Activated T-cell treated with anti-CD3 and anti-CD28 coated beads, Interleukin-2, amount 50 U/mL, for 1 hour (primary cell): ENCODE measurements at regions not wholly inside any gene's neighbourhood (a gene's known extent, or its start where the extent isn't known, plus 50 kb on each side); places are given as distances from the start of the nearest gene placed in this dataset.

ENCODE experiments used
- DNase-seq: peaks from one replicate; pipeline ENCODE4 v3.0.0-alpha.2; 2020

GRCh38 chr19:46945694-46946489, 73.7 kb upstream of the NPAS1 start:
- DNase-seq = no peak

DNA sequence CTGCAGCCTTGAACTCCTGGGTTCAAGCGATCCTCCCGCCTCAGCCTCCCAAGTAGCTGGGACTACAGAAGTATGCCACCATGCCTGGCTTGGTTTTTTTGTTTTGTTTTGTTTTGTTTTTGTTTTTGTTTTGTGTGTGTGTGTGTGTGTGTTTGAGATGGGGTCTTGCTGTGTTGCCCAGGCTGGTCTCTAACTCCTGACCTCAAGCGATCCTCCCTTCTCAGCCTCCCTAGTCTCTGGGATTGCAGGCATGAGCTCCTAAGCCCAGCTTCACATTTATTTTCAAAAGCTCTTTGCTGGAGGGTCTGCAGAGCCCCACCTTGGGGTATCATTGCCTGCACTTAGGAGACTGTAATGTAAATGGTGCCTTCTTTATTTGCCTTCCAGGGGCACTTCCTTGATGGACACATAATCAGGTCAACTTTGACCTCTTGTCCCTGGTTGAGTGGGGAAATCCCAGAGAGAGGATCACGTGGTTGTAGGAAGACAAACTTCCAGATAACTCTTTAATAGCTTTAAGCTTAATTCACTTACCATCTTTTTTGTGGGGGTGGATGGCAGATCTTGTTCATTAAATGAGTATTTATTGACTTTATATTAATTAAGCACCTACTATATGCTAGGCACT, 72.9 kb upstream of the NPAS1 start:
- no peak for DNase-seq

DNA sequence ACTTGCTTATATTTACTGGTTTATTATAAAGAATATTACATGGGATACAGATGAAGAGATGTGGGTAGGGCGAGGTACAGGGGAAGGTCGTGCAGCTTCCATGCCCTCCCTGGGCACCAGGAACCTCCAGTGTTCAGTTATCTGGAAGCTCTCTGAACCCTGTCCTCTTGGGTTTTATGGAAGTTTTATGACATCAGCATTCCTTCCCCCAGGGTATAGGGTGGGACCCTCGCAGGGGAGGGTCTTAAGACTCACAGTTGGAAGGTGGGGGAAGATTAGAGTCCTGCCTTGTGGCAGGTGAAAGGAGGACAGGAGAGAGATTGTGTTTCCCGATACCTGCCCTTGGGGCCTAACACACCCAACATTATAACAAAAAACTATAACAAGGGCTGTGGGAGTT, 71.8 kb upstream of the NPAS1 start:
- no peak for DNase-seq

DNA sequence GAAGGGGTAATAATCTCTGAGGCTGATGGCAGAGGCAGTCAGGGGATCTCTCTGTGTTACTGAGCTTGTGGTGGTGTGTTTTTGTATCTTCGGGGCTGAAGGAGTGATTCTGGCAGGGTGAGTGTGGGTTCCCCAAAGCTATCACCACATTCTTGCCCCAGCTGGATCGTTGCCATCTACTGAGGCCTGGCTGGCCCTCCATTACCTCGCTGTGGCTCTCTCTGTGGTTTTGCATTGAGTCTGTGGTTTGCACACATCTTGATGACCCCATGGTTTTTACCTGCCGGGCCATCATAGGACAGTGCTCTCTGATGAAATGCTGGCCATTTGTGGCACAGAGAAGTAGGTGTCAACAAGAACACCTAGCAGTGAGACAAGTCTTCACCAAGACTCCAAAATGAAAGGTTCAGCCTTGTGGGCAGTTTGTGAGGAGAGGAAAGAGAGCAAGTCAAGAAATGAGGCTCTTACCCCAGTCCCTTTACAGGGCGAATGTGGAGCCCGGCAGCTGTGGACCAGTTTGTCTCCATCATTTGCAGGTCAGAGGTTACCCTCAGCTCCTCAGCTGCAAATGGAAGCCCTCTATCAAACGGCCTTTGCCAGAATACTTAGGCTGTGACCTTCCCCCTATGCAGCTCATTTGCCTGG, 69.0 kb upstream of the NPAS1 start:
- DNase-seq = no peak

GRCh38 chr19:46951171-46951986, 68.3 kb upstream of the NPAS1 start:
- DNase-seq = no peak

DNA sequence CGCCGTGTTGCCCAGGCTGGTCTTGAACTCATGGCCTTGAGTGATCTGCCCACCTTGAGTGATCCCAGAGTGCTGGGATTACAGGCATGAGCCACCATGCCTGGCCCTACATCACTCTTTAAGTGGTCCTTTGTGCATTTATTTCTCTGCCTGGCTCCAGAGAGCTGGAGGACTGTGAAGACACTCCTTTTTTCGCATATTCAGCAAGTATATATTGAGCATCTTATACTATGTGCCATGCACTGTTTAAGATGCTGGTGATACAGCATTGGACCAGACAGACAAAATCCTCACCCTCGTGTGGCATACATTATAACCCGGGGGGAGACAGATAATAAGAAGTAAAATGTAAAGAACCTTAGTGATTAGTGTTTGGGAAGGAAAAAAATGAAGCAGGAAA, 66.8 kb upstream of the NPAS1 start:
- no peak for DNase-seq

- no peak for DNase-seq
These were observed 65.6 kb upstream of the NPAS1 start for GRCh38 chr19:46953955-46954501.

- DNase-seq = no peak
These were observed 65.1 kb upstream of the NPAS1 start for GRCh38 chr19:46954502-46954992.

- peak; percentile 33 for DNase-seq
These were observed 64.4 kb upstream of the NPAS1 start for GRCh38 chr19:46954993-46955812.

DNA sequence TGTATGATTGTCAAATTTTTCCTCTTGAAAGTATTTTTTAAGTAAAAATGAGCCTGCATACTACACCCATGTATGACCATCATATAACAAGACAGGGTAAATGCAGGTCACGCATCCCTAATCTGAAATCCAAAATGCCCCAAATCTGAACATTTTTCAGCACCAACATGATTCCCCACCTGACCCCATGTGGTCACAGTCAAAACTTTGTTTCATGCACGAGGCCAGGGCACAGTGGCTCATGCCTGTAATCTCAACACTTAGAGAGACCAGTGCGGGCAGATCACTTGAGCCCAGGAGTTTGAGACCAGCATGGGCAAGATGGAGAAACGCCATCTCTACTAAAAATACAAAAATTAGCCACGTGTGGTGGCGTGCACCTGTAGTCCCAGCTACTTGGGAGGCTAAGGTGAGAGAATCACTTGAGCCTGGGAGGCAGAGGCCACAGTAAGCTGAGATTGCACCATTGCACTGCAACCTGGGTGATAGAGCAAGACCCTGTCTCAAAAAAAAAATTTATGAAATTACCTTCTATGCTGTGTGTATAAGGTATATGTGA, 63.7 kb upstream of the NPAS1 start:
- no peak for DNase-seq

- no peak for DNase-seq
These were observed 61.1 kb upstream of the NPAS1 start for GRCh38 chr19:46958532-46958931.

- DNase-seq = no peak
These were observed 59.6 kb upstream of the NPAS1 start for GRCh38 chr19:46959894-46960556.

DNA sequence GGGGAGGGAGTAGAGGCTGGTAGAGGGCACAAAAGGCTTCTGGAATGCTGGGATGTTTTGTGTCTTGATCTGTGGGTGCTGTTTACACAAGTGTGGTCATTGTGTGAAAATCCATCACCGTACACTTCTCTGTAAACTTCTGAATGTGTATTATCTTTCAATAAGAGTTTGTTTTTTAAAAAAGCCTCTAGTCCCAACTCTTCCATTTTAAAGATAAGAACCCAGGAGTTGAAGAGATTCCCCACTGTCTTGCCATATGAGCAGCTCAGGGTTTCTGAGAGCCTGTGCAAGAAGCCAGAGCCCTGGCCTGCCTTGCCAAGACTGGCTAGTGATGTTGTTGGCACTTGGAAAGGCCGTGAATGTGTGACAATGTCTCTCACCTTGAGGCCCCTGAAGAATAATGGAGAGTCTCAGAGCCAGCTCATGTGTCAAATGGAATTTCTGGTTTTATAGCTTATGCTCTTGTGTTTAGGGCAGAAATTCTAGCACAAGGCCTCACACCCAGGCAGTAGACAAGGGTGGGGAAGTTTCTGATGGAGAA, 57.5 kb upstream of the NPAS1 start:
- DNase-seq = no peak

DNA sequence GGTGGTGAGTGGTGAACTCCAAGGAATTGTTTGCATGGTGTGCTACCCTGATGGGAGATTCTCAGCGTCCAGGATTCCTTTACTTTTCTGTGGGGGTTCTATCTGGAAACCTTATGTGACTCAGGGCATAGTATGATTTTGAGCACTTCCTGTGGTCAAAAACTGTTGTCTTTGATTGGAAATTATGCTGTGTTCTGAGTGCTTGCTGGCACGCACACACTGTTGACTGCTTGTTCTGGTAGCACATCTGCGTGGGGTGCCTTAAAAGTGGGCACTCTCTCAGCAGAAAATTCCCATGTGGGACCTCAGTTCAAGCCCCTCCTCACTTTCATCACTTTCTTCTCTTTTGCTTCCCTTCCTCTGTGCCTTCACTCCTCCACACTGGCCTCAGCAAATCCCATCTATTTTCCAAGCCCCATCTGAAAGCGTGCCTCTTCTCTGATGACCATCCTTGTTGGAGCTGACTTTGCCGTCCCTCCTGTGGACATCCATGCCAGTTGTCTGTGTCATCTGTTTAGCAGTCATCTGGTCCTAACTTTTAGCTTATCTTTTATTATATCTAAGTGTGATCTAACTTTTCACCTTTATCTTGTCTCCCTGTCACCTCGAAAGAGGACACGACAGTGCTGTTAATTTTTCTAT, 56.4 kb upstream of the NPAS1 start:
- no peak for DNase-seq

DNA sequence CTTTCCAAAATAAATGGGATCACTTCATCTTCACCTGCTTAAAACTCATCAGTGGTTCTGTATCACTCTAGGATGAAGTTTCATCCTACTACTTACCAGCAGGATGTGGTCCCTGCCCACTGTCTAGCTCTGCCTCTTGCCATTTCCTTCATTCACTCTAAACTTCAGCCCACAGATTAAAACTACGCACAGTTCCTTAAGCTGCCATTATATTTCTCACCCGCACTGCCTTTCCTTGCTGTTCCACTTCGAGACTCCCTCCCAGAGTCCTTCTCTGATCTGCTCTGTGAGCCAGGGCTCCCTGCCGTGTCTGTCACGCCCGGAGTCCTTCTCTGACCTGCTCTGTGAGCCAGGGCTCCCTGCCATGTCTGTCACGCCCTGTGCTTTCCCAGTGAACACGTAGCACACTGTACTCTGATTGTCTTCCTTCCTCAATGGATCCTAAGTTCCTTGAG, 52.0 kb upstream of the NPAS1 start:
- DNase-seq = peak; percentile 31
